ENCODE measurements at regions not wholly inside any gene's neighbourhood (a gene's known extent, or its start where the extent isn't known, plus 50 kb on each side); places are given as distances from the start of the nearest gene placed in this dataset.

GRCh38 chr4:167469436-167469835 is 235.1 kb upstream of the SPOCK3 start:
- DNase-seq (ENCODE audit: low read depth in 3 of 3, low spot score in 2 of 3), result no peak

GRCh38 chr4:167475951-167476350 is 241.7 kb upstream of the SPOCK3 start:
- no peak for DNase-seq (ENCODE audit: low read depth in 3 of 3, low spot score in 2 of 3)

GRCh38 chr4:167492007-167492406 is 257.7 kb upstream of the SPOCK3 start:
- DNase-seq (ENCODE audit: low read depth in 3 of 3, low spot score in 2 of 3), result no peak

- no peak for DNase-seq (ENCODE audit: low read depth in 3 of 3, low spot score in 2 of 3)
Observed at GRCh38 chr4:167509551-167509950, 275.3 kb upstream of the SPOCK3 start.

- DNase-seq (ENCODE audit: low read depth in 3 of 3, low spot score in 2 of 3), result no peak
Observed at GRCh38 chr4:167524091-167524490, 289.8 kb upstream of the SPOCK3 start.

- no peak for DNase-seq (ENCODE audit: low read depth in 3 of 3, low spot score in 2 of 3)
Observed at GRCh38 chr4:167537761-167538160, 303.5 kb upstream of the SPOCK3 start.

GRCh38 chr4:167541286-167541685 is 307.0 kb upstream of the SPOCK3 start:
- no peak for DNase-seq (ENCODE audit: low read depth in 3 of 3, low spot score in 2 of 3)

- DNase-seq (ENCODE audit: low read depth in 3 of 3, low spot score in 2 of 3), result no peak
Observed at GRCh38 chr4:167544391-167544790, 310.1 kb upstream of the SPOCK3 start.

- DNase-seq (ENCODE audit: low read depth in 3 of 3, low spot score in 2 of 3), result no peak
Observed at GRCh38 chr4:167550021-167550420, 315.7 kb upstream of the SPOCK3 start.

GRCh38 chr4:167555338-167556022 is 321.2 kb upstream of the SPOCK3 start:
- DNase-seq (ENCODE audit: low read depth in 3 of 3, low spot score in 2 of 3), result peak in 1 of 3 donors; percentile 1

GRCh38 chr4:167578906-167579305 is 344.6 kb upstream of the SPOCK3 start:
- no peak for DNase-seq (ENCODE audit: low read depth in 3 of 3, low spot score in 2 of 3)

GRCh38 chr4:167581449-167581965 is 347.2 kb upstream of the SPOCK3 start:
- DNase-seq (ENCODE audit: low read depth in 3 of 3, low spot score in 2 of 3), result no peak

- DNase-seq (ENCODE audit: low read depth in 3 of 3, low spot score in 2 of 3), result no peak
Observed at GRCh38 chr4:167587361-167587760, 353.1 kb upstream of the SPOCK3 start.

GRCh38 chr4:167595898-167596297 is 361.6 kb upstream of the SPOCK3 start:
- no peak for DNase-seq (ENCODE audit: low read depth in 3 of 3, low spot score in 2 of 3)

- DNase-seq (ENCODE audit: low read depth in 3 of 3, low spot score in 2 of 3), result no peak
Observed at GRCh38 chr4:167602157-167602556, 367.9 kb upstream of the SPOCK3 start.

- DNase-seq (ENCODE audit: low read depth in 3 of 3, low spot score in 2 of 3), result no peak
Observed at GRCh38 chr4:167606551-167606950, 372.3 kb upstream of the SPOCK3 start.

GRCh38 chr4:167613381-167613780 is 379.1 kb upstream of the SPOCK3 start:
- no peak for DNase-seq (ENCODE audit: low read depth in 3 of 3, low spot score in 2 of 3)

- no peak for DNase-seq (ENCODE audit: low read depth in 3 of 3, low spot score in 2 of 3)
Observed at GRCh38 chr4:167614866-167615265, 380.6 kb upstream of the SPOCK3 start.

GRCh38 chr4:167616476-167616875 is 382.2 kb upstream of the SPOCK3 start:
- DNase-seq (ENCODE audit: low read depth in 3 of 3, low spot score in 2 of 3), result no peak

- peak; percentile 25 to 44 (median 43) for DNase-seq (ENCODE audit: low read depth in 3 of 3, low spot score in 2 of 3)
Observed at GRCh38 chr4:167622481-167623240, 388.4 kb upstream of the SPOCK3 start.

- no peak for DNase-seq (ENCODE audit: low read depth in 3 of 3, low spot score in 2 of 3)
Observed at GRCh38 chr4:167623241-167623572, 388.9 kb upstream of the SPOCK3 start.

- no peak for DNase-seq (ENCODE audit: low read depth in 3 of 3, low spot score in 2 of 3)
Observed at GRCh38 chr4:167629272-167629671, 395.0 kb upstream of the SPOCK3 start.

All from right renal cortex interstitium (tissue), 3 donors.